B cell (primary cell): ENCODE measurements at regions not wholly inside any gene's neighbourhood (a gene's known extent, or its start where the extent isn't known, plus 50 kb on each side); places are given as distances from the start of the nearest gene placed in this dataset.

ENCODE experiments used
- ATAC-seq: fragments of 200-7000 bp; cut with Tn5 transposase; one replicate; pipeline ENCODE4 v1.10.0; 2021; ENCODE audit warnings: low read depth, mild to moderate bottlenecking, moderate number of reproducible peaks, moderate library complexity
- CTCF ChIA-PET: fragments of 350-600 bp; sonication (Branson Sonifier 250); formaldehyde crosslinking; loops from one replicate; lab custom pipeline; 2021; ENCODE audit warnings: antibody characterized with exemption, inconsistent platforms; lab: Charles Lee
- POLR2A ChIA-PET: fragments of 350-600 bp; sonication (Branson Sonifier 250); formaldehyde crosslinking; loops from one replicate; lab custom pipeline; 2021; ENCODE audit warnings: antibody characterized with exemption; lab: Charles Lee
- DNase-seq: peaks from one replicate; pipeline ENCODE4 v3.0.0; 2013
- H2AFZ ChIP-seq: 2 replicates; pipeline ENCODE4 v1.6.1; 2012; ENCODE audit warnings: mild to moderate bottlenecking, low read depth, low read length; ENCODE audit not compliant: insufficient read depth, poor library complexity, severe bottlenecking
- H3K27ac ChIP-seq, 2 donors: 1 replicate in 1 of 2; 2 replicates in 1 of 2; pipeline ENCODE4 v1.5.1; 2012 to 2013; ENCODE audit warnings: low read length in 2 of 2, mild to moderate bottlenecking in 2 of 2, moderate library complexity in 1 of 2
- H3K27me3 ChIP-seq, 4 experiments: fragments of 200-600 bp in 1 of 4; sonication (generic) in 1 of 4; replicated peaks in 1 of 4; 1 replicate in 2 of 4; 2 replicates in 2 of 4; pipeline versions ENCODE4 v1.6.1 to v1.7.0; 2013 to 2016; ENCODE audit warnings: low read length in 3 of 4, mild to moderate bottlenecking in 2 of 4, mixed read lengths in 1 of 4, moderate library complexity in 1 of 4; ENCODE audit not compliant: insufficient read depth in 4 of 4, control insufficient read depth in 3 of 4; ENCODE audit errors: control extremely low read depth in 1 of 4
- H3K36me3 ChIP-seq, 2 experiments: replicated peaks in 1 of 2; 1 replicate in 1 of 2; 2 replicates in 1 of 2; pipeline versions ENCODE4 v1.6.1 to v1.7.1; 2013; ENCODE audit warnings: low read length in 1 of 2; ENCODE audit not compliant: insufficient read depth in 2 of 2, control insufficient read depth in 1 of 2; ENCODE audit errors: control extremely low read depth in 1 of 2, extremely low read depth in 1 of 2
- H3K4me1 ChIP-seq, 2 donors: fragments of 200-600 bp in 1 of 2; sonication (generic) in 1 of 2; 1 replicate in 1 of 2; 2 replicates in 1 of 2; pipeline versions ENCODE4 v1.5.1 to v1.6.1; 2013 to 2017; ENCODE audit warnings: low read length in 2 of 2; ENCODE audit not compliant: control insufficient read depth in 2 of 2, insufficient read depth in 2 of 2
- H3K4me2 ChIP-seq: replicated peaks from 2 replicates; pipeline ENCODE3; 2012; ENCODE audit warnings: mild to moderate bottlenecking, low read depth, low read length; ENCODE audit not compliant: poor library complexity, severe bottlenecking
- H3K4me3 ChIP-seq, 5 experiments: fragments of 200-600 bp in 1 of 5; sonication (generic) in 1 of 5; 1 replicate in 3 of 5; 2 replicates in 2 of 5; pipeline versions ENCODE4 v1.5.1 to v1.7.0; 2011 to 2016; ENCODE audit warnings: low read length in 4 of 5, mild to moderate bottlenecking in 4 of 5, low read depth in 2 of 5, control low read depth in 1 of 5, moderate library complexity in 1 of 5; ENCODE audit not compliant: insufficient read depth in 1 of 5; ENCODE audit errors: control extremely low read depth in 1 of 5, extremely low read depth in 1 of 5
- H3K79me2 ChIP-seq: fragments of 200-600 bp; sonication (generic); one replicate; pipeline ENCODE4 v1.6.0; 2016; ENCODE audit warnings: low read length; ENCODE audit not compliant: control insufficient read depth, insufficient read depth
- H3K9ac ChIP-seq: fragments of 200-600 bp; sonication (generic); 2 replicates; pipeline ENCODE4 v1.6.1; 2017; ENCODE audit warnings: mild to moderate bottlenecking, low read length, moderate library complexity
- H3K9me3 ChIP-seq, 3 donors: one replicate each; pipeline versions ENCODE4 v1.6.1 to v1.7.1; 2013; ENCODE audit warnings: low read length in 2 of 3; ENCODE audit not compliant: control insufficient read depth in 2 of 3, insufficient read depth in 1 of 3; ENCODE audit errors: control extremely low read depth in 1 of 3
- H4K20me1 ChIP-seq: 2 replicates; pipeline ENCODE4 v1.6.0; 2012; ENCODE audit warnings: mild to moderate bottlenecking, low read length; ENCODE audit not compliant: insufficient read depth, control insufficient read depth, poor library complexity, severe bottlenecking
- H3K27ac Mint-ChIP-seq: one replicate; pipeline ENCODE4 v1.8.0; 2021; ENCODE audit warnings: mixed read lengths
- H3K27me3 Mint-ChIP-seq: one replicate; pipeline ENCODE4 v1.8.0; 2021; ENCODE audit warnings: mixed read lengths
- H3K4me1 Mint-ChIP-seq: one replicate; pipeline ENCODE4 v1.8.0; 2021; ENCODE audit warnings: mixed read lengths
- H3K4me3 Mint-ChIP-seq: one replicate; pipeline ENCODE4 v1.8.0; 2021; ENCODE audit warnings: mixed read lengths
- H3K9me3 Mint-ChIP-seq: one replicate; pipeline ENCODE4 v1.8.0; 2022; ENCODE audit warnings: mixed read lengths; ENCODE audit not compliant: insufficient read depth
- CTCF ChIP-seq: fragments of 200-600 bp; IDR thresholded peaks from one replicate; pipeline ENCODE4 v1.8.0; 2022; ENCODE audit warnings: antibody characterized with exemption, mild to moderate bottlenecking
- EZH2 ChIP-seq: IDR thresholded peaks from 2 replicates; pipeline ENCODE4 v1.6.1; 2012; ENCODE audit warnings: borderline replicate concordance, low read depth, mild to moderate bottlenecking, moderate library complexity, low read length; ENCODE audit not compliant: insufficient read depth, poor library complexity, severe bottlenecking
- WGBS: methylation state at CpG from one replicate; pipeline ENCODE4 v1.1.5; 2013; ENCODE audit warnings: missing lambda C conversion rate; ENCODE audit not compliant: insufficient coverage; 5-methylcytosine and 5-hydroxymethylcytosine counted together
- intact Hi-C: fragments of 100-400 bp; cut with micrococcal nuclease; formaldehyde crosslinking; loops from one replicate; pipeline ENCODE4 v1.10.0; 2022

GRCh38 chr1:69120817-69121216, 446.9 kb upstream of the LRRC7 start:
- Histone ChIP-seq H3K79me2 (no peaks in the 10 kb centered on the region), H3K9ac (no peak overlapping the region), H3K4me1 (no peaks in the 10 kb centered on the region), H3K4me2 (no peak overlapping the region), H3K4me3 (no peak overlapping the region), H3K27me3 (no peaks in the 10 kb centered on the region), H2AFZ (no peak overlapping the region), H3K36me3 (no peaks in the 10 kb centered on the region), H3K9me3 (no peaks in the 10 kb centered on the region), H4K20me1 (no peaks in the 10 kb centered on the region), H3K27ac (no peak overlapping the region)
- ATAC-seq: no peak
- peaks cover 3% of the 10 kb centered on the region for H3K9me3 Mint-ChIP-seq
- intact Hi-C loops: no loop called here
- ChIA-PET POLR2A (no interaction called here), CTCF (no interaction called here)
- no peaks in the 10 kb centered on the region for H3K27me3 Mint-ChIP-seq
- 79% methylated on average over 3 of the region's 3 CpGs for WGBS
- H3K27ac Mint-ChIP-seq: no peak overlapping the region
- H3K4me3 Mint-ChIP-seq: no peak overlapping the region
- no peak for DNase-seq
- TF ChIP-seq EZH2 (no peak), CTCF (no peak)
- H3K4me1 Mint-ChIP-seq: no peaks in the 10 kb centered on the region

- Mint-ChIP-seq H3K27ac (no peak overlapping the region), H3K4me1 (no peaks in the 10 kb centered on the region), H3K27me3 (no peaks in the 10 kb centered on the region), H3K4me3 (no peak overlapping the region), H3K9me3 (peaks cover 3% of the 10 kb centered on the region)
- Histone ChIP-seq H3K27me3 (no peaks in the 10 kb centered on the region), H4K20me1 (no peaks in the 10 kb centered on the region), H3K4me1 (no peaks in the 10 kb centered on the region), H3K4me2 (no peak overlapping the region), H3K79me2 (no peaks in the 10 kb centered on the region), H3K4me3 (no peak overlapping the region), H3K9me3 (no peaks in the 10 kb centered on the region), H3K27ac (no peak overlapping the region), H2AFZ (no peak overlapping the region), H3K9ac (no peak overlapping the region), H3K36me3 (no peaks in the 10 kb centered on the region)
- ATAC-seq: no peak
- POLR2A ChIA-PET: no interaction called here
- TF ChIP-seq EZH2 (no peak), CTCF (no peak)
- intact Hi-C loops: no loop called here
- no CpG with 5 or more reads among the region's 1 CpG for WGBS
- no peak for DNase-seq
- CTCF ChIA-PET: no interaction called here
Observed at GRCh38 chr1:69121723-69122122, 446.0 kb upstream of the LRRC7 start.
